ENCODE measurements at regions not wholly inside any gene's neighbourhood (a gene's known extent, or its start where the extent isn't known, plus 50 kb on each side); places are given as distances from the start of the nearest gene placed in this dataset.

GRCh38 chr5:179497636-179498340 lies 52.6 kb upstream of the RUFY1 start:
- H3K4me1 Mint-ChIP-seq, result no peaks in the 10 kb centered on the region
- no peaks in the 10 kb centered on the region for H3K36me3 Mint-ChIP-seq
- no peak overlapping the region for H3K4me3 Mint-ChIP-seq
- H3K27me3 Mint-ChIP-seq (ENCODE audit: low read depth), result peaks cover 11% of the 10 kb centered on the region
- H3K9me3 Mint-ChIP-seq, result no peaks in the 10 kb centered on the region
- TF ChIP-seq, protein P1, sequence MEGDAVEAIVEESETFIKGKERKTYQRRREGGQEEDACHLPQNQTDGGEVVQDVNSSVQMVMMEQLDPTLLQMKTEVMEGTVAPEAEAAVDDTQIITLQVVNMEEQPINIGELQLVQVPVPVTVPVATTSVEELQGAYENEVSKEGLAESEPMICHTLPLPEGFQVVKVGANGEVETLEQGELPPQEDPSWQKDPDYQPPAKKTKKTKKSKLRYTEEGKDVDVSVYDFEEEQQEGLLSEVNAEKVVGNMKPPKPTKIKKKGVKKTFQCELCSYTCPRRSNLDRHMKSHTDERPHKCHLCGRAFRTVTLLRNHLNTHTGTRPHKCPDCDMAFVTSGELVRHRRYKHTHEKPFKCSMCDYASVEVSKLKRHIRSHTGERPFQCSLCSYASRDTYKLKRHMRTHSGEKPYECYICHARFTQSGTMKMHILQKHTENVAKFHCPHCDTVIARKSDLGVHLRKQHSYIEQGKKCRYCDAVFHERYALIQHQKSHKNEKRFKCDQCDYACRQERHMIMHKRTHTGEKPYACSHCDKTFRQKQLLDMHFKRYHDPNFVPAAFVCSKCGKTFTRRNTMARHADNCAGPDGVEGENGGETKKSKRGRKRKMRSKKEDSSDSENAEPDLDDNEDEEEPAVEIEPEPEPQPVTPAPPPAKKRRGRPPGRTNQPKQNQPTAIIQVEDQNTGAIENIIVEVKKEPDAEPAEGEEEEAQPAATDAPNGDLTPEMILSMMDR (IDR thresholded peaks at IDR 0.05; ENCODE audit: unreplicated experiment), result no peak
- H3K27ac Mint-ChIP-seq, result no peak overlapping the region
- no peak for DNase-seq (ENCODE audit: low spot score in 2 of 2, unreplicated experiment in 2 of 2)

- H3K27ac Mint-ChIP-seq, result no peak overlapping the region
- H3K36me3 Mint-ChIP-seq, result no peaks in the 10 kb centered on the region
- DNase-seq (ENCODE audit: low spot score in 2 of 2, unreplicated experiment in 2 of 2), result no peak
- TF ChIP-seq, protein P1 (IDR thresholded peaks at IDR 0.05; ENCODE audit: unreplicated experiment), result no peak
- H3K4me1 Mint-ChIP-seq, result no peaks in the 10 kb centered on the region
- no peaks in the 10 kb centered on the region for H3K9me3 Mint-ChIP-seq
- no peak overlapping the region for H3K4me3 Mint-ChIP-seq
- H3K27me3 Mint-ChIP-seq (ENCODE audit: low read depth), result peaks cover 11% of the 10 kb centered on the region
These were observed 54.4 kb upstream of the RUFY1 start for GRCh38 chr5:179495906-179496455.

- peaks cover 4% of the 10 kb centered on the region for H3K9me3 Mint-ChIP-seq
- no peak overlapping the region for H3K27ac Mint-ChIP-seq
- no peaks in the 10 kb centered on the region for H3K4me1 Mint-ChIP-seq
- TF ChIP-seq, protein P1 (IDR thresholded peaks at IDR 0.05; ENCODE audit: unreplicated experiment), result no peak
- no peaks in the 10 kb centered on the region for H3K36me3 Mint-ChIP-seq
- no peak overlapping the region for H3K4me3 Mint-ChIP-seq
- H3K27me3 Mint-ChIP-seq (ENCODE audit: low read depth), result peaks cover 11% of the 10 kb centered on the region
- no peak for DNase-seq (ENCODE audit: low spot score in 2 of 2, unreplicated experiment in 2 of 2)
These were observed 55.4 kb upstream of the RUFY1 start for GRCh38 chr5:179494774-179495526.

- Mint-ChIP-seq H3K27ac (peak overlapping the region; percentile 66), H3K36me3 (no peaks in the 10 kb centered on the region), H3K4me1 (peaks cover 3% of the 10 kb centered on the region), H3K9me3 (peaks cover 5% of the 10 kb centered on the region), H3K4me3 (no peak overlapping the region), H3K27me3 (ENCODE audit: low read depth) (no peaks in the 10 kb centered on the region)
- no peak for DNase-seq (ENCODE audit: low spot score in 2 of 2, unreplicated experiment in 2 of 2)
- TF ChIP-seq, protein P1 (IDR thresholded peaks at IDR 0.05; ENCODE audit: unreplicated experiment), result no peak
These were observed 61.4 kb upstream of the RUFY1 start for GRCh38 chr5:179488975-179489374.

- no peak overlapping the region for H3K4me3 Mint-ChIP-seq
- no peak overlapping the region for H3K27ac Mint-ChIP-seq
- H3K9me3 Mint-ChIP-seq, result peaks cover 5% of the 10 kb centered on the region
- no peaks in the 10 kb centered on the region for H3K36me3 Mint-ChIP-seq
- H3K27me3 Mint-ChIP-seq (ENCODE audit: low read depth), result no peaks in the 10 kb centered on the region
- H3K4me1 Mint-ChIP-seq, result peaks cover 3% of the 10 kb centered on the region
- DNase-seq (ENCODE audit: low spot score in 2 of 2, unreplicated experiment in 2 of 2), result no peak
- TF ChIP-seq, protein P1 (IDR thresholded peaks at IDR 0.05; ENCODE audit: unreplicated experiment), result no peak
These were observed 61.9 kb upstream of the RUFY1 start for GRCh38 chr5:179488491-179488890.
